NCI-H187 (cell line): ENCODE measurements at regions not wholly inside any gene's neighbourhood (a gene's known extent, or its start where the extent isn't known, plus 50 kb on each side); places are given as distances from the start of the nearest gene placed in this dataset.

Experiments used
- DNase-seq, 2 experiments: peaks; one replicate each; lab custom pipeline; 2025; lab: John Stamatoyannopoulos, UW

DNA sequence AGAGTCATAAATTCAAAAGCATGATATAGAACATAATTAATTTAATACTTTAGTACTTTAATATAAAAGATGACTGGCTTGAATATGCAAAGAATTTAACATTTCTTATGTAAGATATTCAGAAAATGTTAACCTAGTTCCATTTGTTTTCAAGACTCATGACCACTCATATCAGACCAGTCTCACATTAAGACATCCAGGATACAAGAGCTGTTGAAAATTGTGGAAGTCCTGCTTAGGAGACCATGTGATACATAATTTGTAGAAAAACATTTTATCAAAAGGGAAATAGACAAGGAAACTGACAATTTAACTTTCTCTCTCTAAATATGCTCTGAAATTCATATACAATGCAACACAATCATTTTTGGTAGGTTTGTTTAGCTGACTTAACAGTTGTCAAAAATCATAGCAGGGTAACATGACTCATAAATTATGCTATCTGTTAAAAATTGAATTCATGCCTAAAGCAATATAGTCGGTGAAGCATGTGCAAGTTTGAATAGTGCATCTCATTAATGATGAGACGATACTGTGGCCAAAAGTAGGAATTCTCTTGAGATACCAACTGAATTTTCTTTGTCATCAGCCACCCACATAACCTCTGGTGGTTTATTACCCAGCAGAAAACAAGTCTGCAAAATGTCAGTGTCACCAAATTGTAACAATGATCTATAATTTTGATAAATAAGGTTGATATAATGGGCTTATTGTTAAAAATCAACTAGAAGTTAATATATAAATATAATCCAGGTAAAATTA, 211.4 kb downstream of the GASK1B start:
- DNase-seq = no peak

DNA sequence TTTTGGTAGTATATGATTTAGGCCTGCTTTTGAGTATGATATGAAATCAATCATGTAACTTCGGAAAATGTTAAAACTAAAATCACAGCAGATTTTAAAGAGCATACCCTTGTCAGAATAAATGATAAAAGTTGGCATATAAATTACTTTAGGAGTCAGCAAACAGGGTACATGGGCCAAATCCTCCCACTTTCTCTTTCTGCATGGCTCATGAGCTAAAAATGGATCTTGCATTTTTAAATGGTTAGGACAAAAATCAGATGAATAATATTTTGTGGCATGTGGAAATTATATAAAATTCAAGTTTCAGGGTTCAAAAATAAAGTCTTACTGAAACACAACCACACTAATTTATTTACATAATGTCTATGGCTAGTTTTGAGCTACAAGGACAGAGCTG, 214.9 kb downstream of the GASK1B start:
- DNase-seq = no peak

DNA sequence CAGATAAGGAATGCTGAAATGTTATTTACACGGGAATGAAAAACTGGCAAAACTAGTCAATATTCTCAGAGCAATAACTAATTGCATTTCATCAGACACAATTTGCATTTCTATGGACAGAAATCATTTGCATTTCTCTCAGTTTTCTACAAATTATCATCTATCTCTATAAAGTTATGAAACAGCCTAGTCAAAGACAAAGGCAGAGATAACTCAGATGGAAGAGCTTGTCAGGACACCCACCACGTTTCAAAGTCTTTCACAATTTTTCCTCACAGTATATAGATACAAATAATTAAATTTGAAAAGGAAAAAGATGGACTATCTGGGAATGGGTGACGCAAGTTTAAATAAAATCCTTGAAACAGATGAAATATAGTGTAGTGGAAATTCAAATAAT, 230.8 kb downstream of the GASK1B start:
- DNase-seq = no peak

DNA sequence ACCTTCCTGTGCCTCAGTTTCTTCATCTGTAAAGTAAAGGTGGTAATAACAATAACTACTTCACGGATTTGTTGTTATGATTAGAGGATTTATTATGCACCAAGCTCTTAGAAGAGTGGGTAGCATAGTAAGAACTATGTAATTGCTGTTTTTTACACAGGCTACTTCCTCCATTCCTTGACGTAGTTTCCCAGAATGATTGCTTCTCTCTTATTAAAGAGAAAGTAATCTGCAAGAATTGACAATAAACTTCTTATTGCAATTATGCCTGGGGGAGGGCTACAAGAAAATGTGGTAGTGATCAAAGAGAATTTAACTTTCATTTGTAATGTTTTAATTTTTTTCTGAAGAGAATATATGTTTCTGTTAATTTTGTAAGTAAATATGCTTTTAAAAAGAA, 238.7 kb downstream of the GASK1B start:
- DNase-seq = no peak

DNA sequence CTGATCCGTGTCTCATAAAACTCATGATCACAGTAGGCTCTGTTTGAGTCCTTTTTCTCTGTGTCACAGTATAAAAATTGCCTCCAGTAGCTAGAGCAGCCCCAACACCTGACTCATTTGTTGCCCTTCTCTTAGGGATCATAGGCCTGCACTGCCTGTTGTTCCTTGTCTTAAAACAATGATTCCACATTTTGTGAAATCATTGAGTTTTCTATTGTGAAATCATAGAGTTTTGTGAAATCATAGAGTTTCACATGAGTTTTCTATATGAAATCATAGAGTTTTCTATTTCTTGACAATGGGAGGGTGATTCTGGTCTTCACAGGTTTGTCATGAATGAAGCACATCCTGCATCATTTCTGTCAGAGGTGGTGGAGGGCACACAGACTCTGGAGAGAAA, 239.9 kb downstream of the GASK1B start:
- DNase-seq = no peak

DNA sequence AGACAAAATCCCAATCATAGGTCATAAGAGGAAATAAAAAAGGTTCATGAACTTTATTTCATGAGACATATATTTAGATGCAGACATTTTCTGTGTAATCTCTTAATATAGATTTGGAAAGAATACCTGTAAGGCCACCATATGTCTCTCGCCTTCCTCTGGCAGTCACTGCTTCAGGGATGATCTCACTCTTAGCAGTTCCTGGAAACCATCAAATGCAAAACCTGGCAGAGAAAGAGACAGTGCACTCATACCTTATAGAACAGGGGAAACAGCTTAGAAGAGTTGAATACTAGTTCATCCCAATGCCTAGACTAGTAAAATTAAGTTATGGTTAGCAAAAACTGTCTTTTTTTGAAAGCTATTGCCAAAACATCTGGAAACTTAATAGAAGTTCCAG, 243.3 kb downstream of the GASK1B start:
- DNase-seq = no peak

DNA sequence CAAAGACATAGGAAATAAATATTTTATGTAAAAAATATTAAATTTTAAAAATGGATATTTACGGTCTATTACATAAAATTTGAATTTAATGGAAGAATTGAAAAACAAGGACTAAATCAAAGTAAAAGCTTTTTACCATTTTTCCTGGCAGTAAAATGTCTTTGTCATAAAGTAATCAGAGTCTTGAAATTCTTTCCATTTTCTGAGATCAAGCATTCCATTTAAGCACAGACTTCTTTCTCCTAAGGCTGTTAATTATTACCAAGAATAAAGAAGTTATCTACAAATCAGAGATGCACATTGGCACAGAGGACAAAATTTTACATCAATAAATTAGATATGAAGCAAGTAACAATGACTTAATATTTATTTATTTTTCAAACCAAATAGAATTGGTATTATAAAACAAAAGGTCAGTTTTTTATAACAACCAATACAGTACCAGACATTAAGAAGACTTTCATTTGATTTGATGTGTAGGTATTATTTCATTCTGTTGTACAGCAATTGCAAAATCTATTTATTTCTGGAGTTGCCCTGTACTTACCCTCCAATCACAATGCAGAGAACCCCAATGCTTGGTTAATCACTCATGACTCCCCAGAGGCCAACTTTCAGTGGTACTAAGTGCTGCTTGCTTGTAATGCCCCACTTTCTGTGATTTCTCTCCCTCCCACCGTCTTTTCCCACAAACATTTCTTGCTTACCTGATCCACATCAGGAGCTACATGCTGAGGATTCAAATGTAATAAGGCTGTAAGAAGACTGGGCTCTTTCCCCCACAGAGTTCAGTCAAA, 254.6 kb downstream of the GASK1B start:
- DNase-seq = no peak

DNA sequence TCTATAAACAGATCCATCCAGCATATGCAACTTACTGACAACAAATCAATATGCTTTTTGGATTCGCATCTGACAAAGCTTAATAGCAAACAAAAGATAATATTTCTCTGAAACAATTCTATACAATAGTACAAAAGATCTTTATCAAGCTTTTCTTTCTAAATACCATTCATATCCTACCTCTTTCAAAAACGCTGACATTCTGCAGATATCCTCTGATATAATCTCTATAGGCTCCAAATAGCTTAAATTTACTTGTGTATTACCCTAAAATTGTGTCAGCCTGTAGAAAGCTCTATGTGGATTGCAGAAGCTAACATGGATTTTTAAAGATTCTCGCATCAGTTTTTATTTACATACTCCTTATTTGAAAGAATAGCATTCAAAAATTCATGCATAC, 260.6 kb downstream of the GASK1B start:
- no peak for DNase-seq

DNA sequence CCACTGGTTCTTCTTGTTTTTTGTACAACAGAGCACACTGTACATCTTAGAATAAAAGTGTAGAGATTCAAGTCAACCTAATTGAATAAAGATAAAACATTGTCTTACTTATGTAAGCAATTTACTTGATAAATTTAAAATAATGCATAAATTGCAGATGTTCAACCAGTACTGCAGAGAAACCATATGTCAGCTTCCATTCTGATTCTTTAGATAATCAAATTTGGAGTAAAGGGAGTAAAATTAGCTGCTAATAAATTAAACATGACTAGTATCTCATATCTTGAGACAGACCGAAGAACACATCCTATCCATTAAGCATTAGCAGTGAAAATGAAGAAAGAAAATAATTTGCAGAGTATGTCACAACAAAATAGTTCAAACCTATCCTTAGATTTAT, 261.2 kb downstream of the GASK1B start:
- no peak for DNase-seq

DNA sequence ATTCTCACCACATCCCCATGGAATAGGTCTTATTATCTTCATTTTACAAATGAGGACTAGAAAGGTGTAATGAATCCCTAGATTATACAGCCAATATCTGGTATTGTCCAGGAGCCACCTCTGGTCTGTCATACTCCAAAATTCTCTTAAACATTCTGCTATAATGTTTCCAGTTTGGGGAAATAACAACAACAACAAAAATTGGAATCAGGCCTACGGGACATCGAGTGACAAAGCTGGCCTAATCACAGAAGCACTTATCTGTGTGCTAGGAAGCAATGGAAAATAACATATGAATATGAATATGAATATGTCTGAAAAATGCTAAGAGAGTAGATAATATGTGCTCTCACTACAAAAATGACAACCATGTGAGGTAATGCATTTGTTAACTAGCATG, 264.1 kb downstream of the GASK1B start:
- no peak for DNase-seq

DNA sequence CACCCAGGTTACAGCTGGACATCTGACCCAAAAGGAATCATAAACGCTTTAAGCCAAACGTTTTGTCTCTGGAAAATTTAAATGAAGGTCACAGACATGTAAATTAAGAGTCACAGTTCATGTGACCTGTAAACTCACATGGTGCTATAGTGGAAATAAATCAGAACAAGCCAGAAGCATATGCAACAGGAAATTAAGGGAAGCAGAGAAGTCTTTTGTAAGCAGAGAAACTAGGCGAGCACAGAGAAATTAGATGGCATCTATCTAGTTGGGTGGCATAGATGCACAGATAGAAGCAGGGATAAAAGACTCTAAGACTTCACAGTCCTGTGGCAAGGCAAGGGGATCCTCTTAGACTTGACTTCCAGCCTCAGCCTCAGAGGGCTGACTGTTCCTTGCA, 264.8 kb downstream of the GASK1B start:
- DNase-seq = no peak

DNA sequence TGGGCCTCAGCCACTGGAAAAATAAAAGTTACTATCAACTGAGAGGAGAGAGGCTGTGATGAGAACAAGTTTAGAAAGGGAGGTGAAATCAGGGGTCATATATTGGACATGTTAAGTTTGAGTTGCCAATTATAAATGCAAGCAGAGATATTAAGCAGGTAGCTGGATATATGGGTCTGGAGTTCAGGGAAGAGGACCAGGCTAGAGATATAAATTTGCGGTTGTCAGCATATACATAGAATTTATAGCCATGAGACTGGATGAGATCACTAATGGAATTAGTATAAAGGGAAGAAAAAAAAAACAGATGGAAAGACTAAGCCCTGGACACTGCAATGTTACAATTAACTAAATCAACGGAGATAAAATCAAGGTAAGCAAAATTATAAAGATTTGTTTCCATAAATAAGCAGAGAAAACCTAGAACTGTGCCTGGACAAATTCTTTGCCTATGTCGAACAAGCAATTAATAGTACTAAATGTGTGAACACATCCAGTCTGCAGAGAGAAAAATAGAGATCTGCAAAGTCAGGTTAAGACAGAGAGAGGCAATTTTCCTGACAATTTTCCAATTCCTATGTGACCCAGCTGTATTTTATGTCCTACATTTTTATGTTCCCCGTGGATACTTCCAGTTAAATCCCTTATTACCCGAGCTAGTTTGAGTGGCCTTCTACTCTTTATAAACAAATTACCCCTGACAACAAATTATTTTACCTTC, 265.4 kb downstream of the GASK1B start:
- no peak for DNase-seq

DNA sequence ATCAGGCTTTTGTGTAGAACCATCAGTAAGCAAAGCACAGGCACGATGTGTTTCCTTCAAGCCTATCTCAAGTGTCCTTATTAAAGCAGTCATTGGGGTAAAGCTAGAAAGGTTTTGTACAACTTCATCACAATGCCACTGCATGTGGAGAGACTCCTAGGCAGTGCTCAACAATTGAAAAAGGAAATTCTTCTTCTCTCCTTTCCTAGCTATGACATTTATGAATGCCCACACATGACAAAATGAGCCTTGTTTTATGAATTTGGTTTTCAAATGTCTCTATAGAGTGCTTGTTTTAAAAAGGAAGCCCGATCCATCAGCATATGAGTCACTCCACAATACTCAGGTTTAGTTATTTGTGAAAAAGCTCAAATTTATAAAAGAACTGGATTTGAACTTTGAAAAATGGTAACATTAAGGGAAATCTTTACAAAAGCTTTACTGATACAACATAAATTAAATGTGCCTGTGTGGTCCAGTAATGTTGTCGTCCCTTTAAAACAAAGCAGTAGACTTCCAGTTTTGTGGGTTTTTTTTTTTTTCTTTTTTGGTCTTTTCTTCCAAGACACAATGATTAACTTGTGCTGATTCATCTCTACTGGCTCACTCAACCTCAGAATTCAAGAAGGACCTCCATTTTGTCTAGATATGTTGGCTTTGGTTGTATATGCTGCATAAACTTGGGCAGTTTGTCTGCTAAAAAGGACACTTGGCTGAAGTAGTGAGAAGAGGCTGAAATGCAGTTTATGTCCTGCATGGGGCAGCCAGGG, 273.8 kb downstream of the GASK1B start:
- no peak for DNase-seq

DNA sequence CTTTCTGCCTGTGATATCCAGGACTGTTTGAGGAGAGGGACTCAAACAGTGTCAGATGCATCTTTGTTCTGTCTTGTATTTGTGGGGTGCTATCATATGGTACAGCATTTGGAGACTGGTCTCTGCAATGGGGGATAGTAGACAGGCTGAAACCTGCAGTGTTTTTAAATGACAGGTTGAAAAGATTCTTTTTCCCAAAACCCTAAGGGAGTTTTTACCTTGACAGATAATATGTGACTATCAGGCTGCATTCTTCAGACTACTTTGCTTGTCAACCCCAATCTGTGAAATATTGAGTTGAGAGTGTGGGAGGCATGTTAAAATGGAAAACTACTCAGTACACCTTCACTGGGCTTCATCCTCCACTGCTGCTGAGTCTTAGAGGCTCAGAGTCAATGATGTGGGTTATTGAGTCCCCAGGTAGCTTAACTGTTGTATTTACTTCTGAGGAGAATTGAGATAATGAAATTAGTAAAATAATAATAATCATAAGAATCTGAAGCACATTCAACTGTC, 274.9 kb downstream of the GASK1B start:
- DNase-seq = no peak

DNA sequence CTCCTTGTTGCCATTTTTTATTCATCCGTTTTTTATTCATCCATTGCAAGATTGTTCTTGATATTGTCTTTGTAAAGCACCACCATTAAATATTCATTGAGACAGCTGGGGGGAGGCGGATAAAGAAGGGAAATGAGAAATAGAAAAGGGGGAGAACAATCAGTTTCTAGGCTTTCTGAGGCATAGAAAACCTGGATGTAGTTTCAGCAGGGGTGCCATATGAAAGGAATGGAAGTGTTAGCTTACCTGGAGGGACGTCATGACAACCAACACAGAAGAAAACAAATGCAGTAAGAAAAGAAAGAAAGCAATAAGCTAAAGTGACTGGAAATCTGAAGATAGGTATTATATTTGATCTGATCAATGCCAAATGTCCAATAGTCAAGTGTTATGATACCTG, 276.1 kb downstream of the GASK1B start:
- DNase-seq = no peak

DNA sequence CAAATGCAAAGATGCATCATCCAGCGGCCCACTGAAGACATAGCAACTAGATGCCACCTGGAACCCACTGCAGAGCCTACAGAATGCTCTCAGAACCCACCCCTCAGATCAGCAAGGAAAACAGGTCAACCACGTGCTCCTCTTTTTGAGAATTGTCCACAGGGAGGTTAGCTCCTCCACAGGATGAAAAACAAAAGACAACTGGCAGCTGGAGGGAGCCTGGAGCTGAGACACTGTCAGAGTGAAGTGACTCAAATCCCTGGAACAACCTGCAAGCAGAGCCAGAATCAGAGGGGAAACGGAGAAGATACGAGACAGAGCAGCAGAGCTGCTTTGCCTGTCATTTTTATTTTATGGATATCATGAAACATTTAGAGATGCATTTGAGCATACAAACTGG, 277.6 kb downstream of the GASK1B start:
- DNase-seq = no peak

DNA sequence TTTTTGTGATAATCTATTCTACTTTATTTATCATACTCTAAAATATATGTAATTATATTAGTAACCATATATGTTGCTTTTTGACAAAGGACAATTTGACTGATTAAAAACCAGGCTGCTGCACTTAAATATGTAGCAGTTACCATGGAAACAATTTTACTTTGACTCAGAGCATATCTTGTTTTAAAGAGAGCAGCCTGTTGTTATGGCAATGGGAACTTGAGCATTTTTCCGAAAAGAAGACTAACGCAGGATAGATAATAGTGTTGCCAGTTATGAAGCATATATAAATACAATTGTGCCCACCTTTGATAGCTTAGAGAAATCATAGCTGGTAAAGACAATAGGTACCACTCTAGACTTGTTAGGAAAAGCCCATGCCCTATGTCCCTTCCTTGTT, 283.0 kb downstream of the GASK1B start:
- no peak for DNase-seq

DNA sequence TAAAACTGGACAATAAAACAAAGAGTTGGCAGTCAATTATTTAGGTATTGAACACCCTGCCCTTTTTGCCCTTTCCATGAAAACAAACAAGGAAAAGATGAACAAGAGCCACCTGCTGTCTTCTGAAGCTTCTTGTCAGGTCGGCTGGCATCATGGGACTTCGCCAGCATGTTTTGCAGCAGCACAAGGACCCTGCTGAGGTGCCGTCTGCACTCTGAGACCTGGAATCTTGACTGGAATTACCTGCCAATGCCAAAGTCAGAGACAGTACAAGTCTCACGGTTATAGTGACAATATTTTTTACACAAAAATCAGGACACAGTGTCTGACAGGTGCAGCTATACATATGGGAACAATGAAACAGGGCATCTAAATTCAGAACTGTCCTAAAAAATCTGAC, 284.5 kb downstream of the GASK1B start:
- no peak for DNase-seq

DNA sequence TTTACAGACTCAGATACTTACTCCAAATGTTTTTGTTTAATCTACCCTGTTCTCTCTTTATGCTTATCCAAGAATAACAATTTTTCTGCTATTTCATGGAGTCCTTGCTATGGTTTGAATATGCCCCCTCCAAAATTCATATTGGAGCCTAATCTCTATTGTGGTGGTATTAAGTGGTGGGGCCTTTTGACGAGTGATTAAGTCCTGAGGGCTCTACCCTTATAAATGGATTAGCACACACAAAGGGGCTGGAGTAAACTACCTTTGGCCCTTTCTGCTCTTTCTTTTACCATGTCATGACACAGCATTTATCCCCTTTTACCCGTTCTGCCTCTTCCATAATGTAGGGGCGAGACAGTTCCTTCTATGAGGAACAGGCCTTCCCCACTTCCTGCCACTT, 285.5 kb downstream of the GASK1B start:
- no peak for DNase-seq

DNA sequence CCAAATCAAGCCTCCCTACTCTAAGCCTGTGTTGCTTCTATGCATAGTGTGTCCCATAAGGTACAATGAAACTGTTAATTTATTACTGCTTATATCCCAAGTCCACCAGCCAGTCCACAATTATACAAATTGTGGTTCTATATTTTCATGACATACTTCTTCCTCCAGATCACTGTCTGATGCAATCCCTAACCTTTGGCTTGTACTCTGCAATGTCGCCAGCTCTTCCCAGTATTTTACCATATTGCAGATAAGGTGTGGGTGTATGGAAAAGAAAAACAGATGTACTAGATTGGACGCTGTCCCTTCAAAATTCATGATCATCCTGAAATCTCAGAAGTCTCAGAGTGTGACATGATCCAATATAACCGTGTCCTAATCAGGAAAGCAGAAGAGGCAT, 286.2 kb downstream of the GASK1B start:
- DNase-seq = no peak

DNA sequence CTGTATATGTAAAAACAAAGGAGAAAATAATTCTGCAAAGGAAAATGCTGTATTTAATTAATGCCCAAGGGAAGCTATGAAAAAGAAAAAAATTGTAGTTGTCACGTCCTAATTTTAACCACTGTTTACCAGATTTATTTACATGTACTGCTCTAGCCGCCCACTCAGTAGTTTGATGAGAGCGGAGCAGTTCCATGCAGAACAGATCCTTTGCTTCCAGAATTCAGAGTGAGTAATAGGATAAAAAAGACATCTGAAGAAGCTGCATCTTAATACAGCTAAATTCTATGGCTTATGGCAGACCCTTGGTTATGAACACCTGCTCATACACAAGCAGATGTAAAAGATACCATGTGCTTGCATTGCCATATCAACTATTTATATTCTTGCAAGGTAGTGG, 287.0 kb downstream of the GASK1B start:
- no peak for DNase-seq

DNA sequence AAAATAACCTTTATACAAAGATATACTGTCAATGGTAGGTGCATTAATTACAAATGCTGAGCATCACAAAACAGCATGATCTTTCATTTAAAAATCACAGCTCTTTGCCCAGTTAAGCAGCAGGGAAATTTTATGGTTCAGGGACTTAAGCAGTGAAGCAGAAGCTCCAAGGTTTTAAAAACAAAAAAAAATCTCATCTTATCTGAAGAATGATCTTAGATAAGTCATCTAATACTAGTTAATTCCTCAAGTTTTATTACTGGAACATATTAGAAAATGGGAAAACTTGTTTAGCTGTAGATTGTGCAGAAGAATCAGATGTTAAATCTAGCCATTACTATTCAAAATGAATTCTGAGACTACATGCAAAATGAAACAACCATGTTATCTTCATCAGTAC, 289.9 kb downstream of the GASK1B start:
- no peak for DNase-seq
